ENCODE measurements at regions not wholly inside any gene's neighbourhood (a gene's known extent, or its start where the extent isn't known, plus 50 kb on each side); places are given as distances from the start of the nearest gene placed in this dataset.
A peak's percentile ranks its signal among the peaks of the same experiment; 100 is the strongest.

- no peak overlapping the region for H2BK15ac ChIP-seq (ENCODE audit: low read depth, poor library complexity, severe bottlenecking)
- no peak overlapping the region for H2BK5ac ChIP-seq (ENCODE audit: low read depth, low read length, poor library complexity, severe bottlenecking)
- no peaks in the 10 kb centered on the region for H3K36me3 ChIP-seq (ENCODE audit: control insufficient read depth in 1 of 2, insufficient read depth in 2 of 2, low read depth in 1 of 2, low read length in 2 of 2)
- no peak overlapping the region for H3K27ac ChIP-seq (ENCODE audit: low read length, poor library complexity, severe bottlenecking)
- H3K9me3 ChIP-seq (ENCODE audit: control insufficient read depth, low read length), result no peaks in the 10 kb centered on the region
- no peak overlapping the region for H3K18ac ChIP-seq (ENCODE audit: low read depth in 1 of 2, low read length in 2 of 2)
- H3K4me3 ChIP-seq (ENCODE audit: insufficient read depth in 1 of 2, low read depth in 1 of 2, low read length in 2 of 2), result no peak overlapping the region
- no peak overlapping the region for H3K4me2 ChIP-seq (ENCODE audit: low read length, poor library complexity, severe bottlenecking)
- no peak overlapping the region for H3K14ac ChIP-seq (ENCODE audit: low read length in 2 of 2)
- H4K91ac ChIP-seq (ENCODE audit: low read length), result no peak overlapping the region
- no peak overlapping the region for H3K9ac ChIP-seq (ENCODE audit: low read length)
- H2BK120ac ChIP-seq (ENCODE audit: low read depth, low read length), result no peak overlapping the region
- no peak overlapping the region for H2BK12ac ChIP-seq (ENCODE audit: low read length in 2 of 2)
- H3K79me1 ChIP-seq (replicated peaks; ENCODE audit: low read length, poor library complexity, severe bottlenecking), result no peaks in the 10 kb centered on the region
- H3K23ac ChIP-seq (ENCODE audit: low read length in 2 of 2), result no peak overlapping the region
- no peak overlapping the region for H4K8ac ChIP-seq (ENCODE audit: low read length)
- H3K4ac ChIP-seq (ENCODE audit: low read depth in 1 of 2, low read length in 2 of 2), result no peak overlapping the region
- H2AK5ac ChIP-seq (ENCODE audit: low read length, severe bottlenecking), result no peak overlapping the region
- H2AFZ ChIP-seq (ENCODE audit: low read depth, low read length), result no peak overlapping the region
- H3K27me3 ChIP-seq (ENCODE audit: control insufficient read depth in 1 of 2, insufficient read depth in 1 of 2, low read length in 2 of 2), result no peaks in the 10 kb centered on the region
- H3K4me1 ChIP-seq (ENCODE audit: control insufficient read depth, insufficient read depth, low read depth, low read length), result no peaks in the 10 kb centered on the region
- no peak for DNase-seq
Observed at GRCh38 chr6:82751718-82752117, 313.9 kb downstream of the UBE3D start.

- H2AFZ ChIP-seq (ENCODE audit: low read depth, low read length), result no peak overlapping the region
- WGBS, result 100% methylated on average over 1 of the region's 2 CpGs
- no peak overlapping the region for H3K4me3 ChIP-seq (ENCODE audit: insufficient read depth in 1 of 2, low read depth in 1 of 2, low read length in 2 of 2)
- H3K4me1 ChIP-seq (ENCODE audit: control insufficient read depth, insufficient read depth, low read depth, low read length), result no peaks in the 10 kb centered on the region
- no peak overlapping the region for H3K18ac ChIP-seq (ENCODE audit: low read depth in 1 of 2, low read length in 2 of 2)
- H2BK5ac ChIP-seq (ENCODE audit: low read depth, low read length, poor library complexity, severe bottlenecking), result no peak overlapping the region
- H3K4me2 ChIP-seq (ENCODE audit: low read length, poor library complexity, severe bottlenecking), result no peak overlapping the region
- no peak overlapping the region for H4K8ac ChIP-seq (ENCODE audit: low read length)
- H3K27me3 ChIP-seq (ENCODE audit: control insufficient read depth in 1 of 2, insufficient read depth in 1 of 2, low read length in 2 of 2), result no peaks in the 10 kb centered on the region
- H3K9me3 ChIP-seq (ENCODE audit: control insufficient read depth, low read length), result peaks cover 3% of the 10 kb centered on the region
- H3K14ac ChIP-seq (ENCODE audit: low read length in 2 of 2), result no peak overlapping the region
- H3K27ac ChIP-seq (ENCODE audit: low read length, poor library complexity, severe bottlenecking), result no peak overlapping the region
- no peak overlapping the region for H3K4ac ChIP-seq (ENCODE audit: low read depth in 1 of 2, low read length in 2 of 2)
- peak overlapping the region; percentile 42 for H3K9ac ChIP-seq (ENCODE audit: low read length)
- no peak overlapping the region for H2AK5ac ChIP-seq (ENCODE audit: low read length, severe bottlenecking)
- no peaks in the 10 kb centered on the region for H3K79me1 ChIP-seq (replicated peaks; ENCODE audit: low read length, poor library complexity, severe bottlenecking)
- H2BK12ac ChIP-seq (ENCODE audit: low read length in 2 of 2), result no peak overlapping the region
- no peak overlapping the region for H2BK120ac ChIP-seq (ENCODE audit: low read depth, low read length)
- H3K36me3 ChIP-seq (ENCODE audit: control insufficient read depth in 1 of 2, insufficient read depth in 2 of 2, low read depth in 1 of 2, low read length in 2 of 2), result no peaks in the 10 kb centered on the region
- H2BK15ac ChIP-seq (ENCODE audit: low read depth, poor library complexity, severe bottlenecking), result no peak overlapping the region
- peak; percentile 5 for DNase-seq
- no peak overlapping the region for H3K23ac ChIP-seq (ENCODE audit: low read length in 2 of 2)
- H4K91ac ChIP-seq (ENCODE audit: low read length), result no peak overlapping the region
Observed at GRCh38 chr6:82761674-82762345, 303.8 kb downstream of the UBE3D start.

GRCh38 chr6:82766476-82766875 is 299.2 kb downstream of the UBE3D start:
- H4K8ac ChIP-seq (ENCODE audit: low read length), result no peak overlapping the region
- no peak overlapping the region for H2AK5ac ChIP-seq (ENCODE audit: low read length, severe bottlenecking)
- no peaks in the 10 kb centered on the region for H3K9me3 ChIP-seq (ENCODE audit: control insufficient read depth, low read length)
- no peak overlapping the region for H4K91ac ChIP-seq (ENCODE audit: low read length)
- no peak overlapping the region for H3K4ac ChIP-seq (ENCODE audit: low read depth in 1 of 2, low read length in 2 of 2)
- H3K4me2 ChIP-seq (ENCODE audit: low read length, poor library complexity, severe bottlenecking), result no peak overlapping the region
- WGBS, result no CpG with 5 or more reads among the region's 1 CpG
- H3K9ac ChIP-seq (ENCODE audit: low read length), result no peak overlapping the region
- H3K18ac ChIP-seq (ENCODE audit: low read depth in 1 of 2, low read length in 2 of 2), result no peak overlapping the region
- H3K4me1 ChIP-seq (ENCODE audit: control insufficient read depth, insufficient read depth, low read depth, low read length), result no peaks in the 10 kb centered on the region
- no peak overlapping the region for H3K4me3 ChIP-seq (ENCODE audit: insufficient read depth in 1 of 2, low read depth in 1 of 2, low read length in 2 of 2)
- no peaks in the 10 kb centered on the region for H3K79me1 ChIP-seq (replicated peaks; ENCODE audit: low read length, poor library complexity, severe bottlenecking)
- no peak overlapping the region for H2BK12ac ChIP-seq (ENCODE audit: low read length in 2 of 2)
- no peak for DNase-seq
- no peak overlapping the region for H3K27ac ChIP-seq (ENCODE audit: low read length, poor library complexity, severe bottlenecking)
- H2BK120ac ChIP-seq (ENCODE audit: low read depth, low read length), result no peak overlapping the region
- H2AFZ ChIP-seq (ENCODE audit: low read depth, low read length), result no peak overlapping the region
- H3K36me3 ChIP-seq (ENCODE audit: control insufficient read depth in 1 of 2, insufficient read depth in 2 of 2, low read depth in 1 of 2, low read length in 2 of 2), result no peaks in the 10 kb centered on the region
- H3K27me3 ChIP-seq (ENCODE audit: control insufficient read depth in 1 of 2, insufficient read depth in 1 of 2, low read length in 2 of 2), result no peaks in the 10 kb centered on the region
- no peak overlapping the region for H2BK15ac ChIP-seq (ENCODE audit: low read depth, poor library complexity, severe bottlenecking)
- no peak overlapping the region for H3K14ac ChIP-seq (ENCODE audit: low read length in 2 of 2)
- no peak overlapping the region for H2BK5ac ChIP-seq (ENCODE audit: low read depth, low read length, poor library complexity, severe bottlenecking)
- H3K23ac ChIP-seq (ENCODE audit: low read length in 2 of 2), result no peak overlapping the region

GRCh38 chr6:82767037-82767436 is 298.6 kb downstream of the UBE3D start:
- no peaks in the 10 kb centered on the region for H3K36me3 ChIP-seq (ENCODE audit: control insufficient read depth in 1 of 2, insufficient read depth in 2 of 2, low read depth in 1 of 2, low read length in 2 of 2)
- no peak overlapping the region for H3K9ac ChIP-seq (ENCODE audit: low read length)
- H3K23ac ChIP-seq (ENCODE audit: low read length in 2 of 2), result no peak overlapping the region

More at GRCh38 chr6:82767037-82767436, 298.6 kb downstream of the UBE3D start:
- Histone ChIP-seq H3K9me3 (ENCODE audit: control insufficient read depth, low read length) (no peaks in the 10 kb centered on the region), H3K4ac (ENCODE audit: low read depth in 1 of 2, low read length in 2 of 2) (no peak overlapping the region), H3K79me1 (replicated peaks; ENCODE audit: low read length, poor library complexity, severe bottlenecking) (no peaks in the 10 kb centered on the region), H3K4me1 (ENCODE audit: control insufficient read depth, insufficient read depth, low read depth, low read length) (no peaks in the 10 kb centered on the region), H3K14ac (ENCODE audit: low read length in 2 of 2) (no peak overlapping the region), H2BK15ac (ENCODE audit: low read depth, poor library complexity, severe bottlenecking) (no peak overlapping the region), H3K4me2 (ENCODE audit: low read length, poor library complexity, severe bottlenecking) (no peak overlapping the region), H2BK12ac (ENCODE audit: low read length in 2 of 2) (no peak overlapping the region), H3K27ac (ENCODE audit: low read length, poor library complexity, severe bottlenecking) (no peak overlapping the region), H2BK5ac (ENCODE audit: low read depth, low read length, poor library complexity, severe bottlenecking) (no peak overlapping the region), H3K18ac (ENCODE audit: low read depth in 1 of 2, low read length in 2 of 2) (no peak overlapping the region), H3K27me3 (ENCODE audit: control insufficient read depth in 1 of 2, insufficient read depth in 1 of 2, low read length in 2 of 2) (no peaks in the 10 kb centered on the region), H3K4me3 (ENCODE audit: insufficient read depth in 1 of 2, low read depth in 1 of 2, low read length in 2 of 2) (no peak overlapping the region), H2BK120ac (ENCODE audit: low read depth, low read length) (no peak overlapping the region), H4K8ac (ENCODE audit: low read length) (no peak overlapping the region), H2AK5ac (ENCODE audit: low read length, severe bottlenecking) (no peak overlapping the region), H4K91ac (ENCODE audit: low read length) (no peak overlapping the region), H2AFZ (ENCODE audit: low read depth, low read length) (no peak overlapping the region)
- DNase-seq, result no peak
- WGBS, result 51% methylated on average over 4 of the region's 5 CpGs

Data from mesenchymal stem cell (in vitro differentiated cells and primary cell).